Tibial nerve (tissue), 3 donors: ENCODE measurements at regions not wholly inside any gene's neighbourhood (a gene's known extent, or its start where the extent isn't known, plus 50 kb on each side); places are given as distances from the start of the nearest gene placed in this dataset.

Experiments
- CTCF ChIP-seq, 5 experiments: fragments of 200-600 bp in 3 of 5; fragments of 450-650 bp in 2 of 5; sonication (generic) in 3 of 5; IDR thresholded peaks; one replicate each; pipeline ENCODE4 v1.5.1; 2016 to 2019; ENCODE audit warnings: antibody characterized with exemption in 5 of 5, mild to moderate bottlenecking in 3 of 5, moderate library complexity in 2 of 5
- POLR2A ChIP-seq, 2 donors: fragments of 450-650 bp; IDR thresholded peaks; one replicate each; pipeline ENCODE4 v1.6.1; 2017; ENCODE audit warnings: antibody characterized with exemption in 2 of 2, mild to moderate bottlenecking in 2 of 2, moderate library complexity in 2 of 2

- TF ChIP-seq POLR2A (IDR thresholded peaks at IDR 0.05) (no peak), CTCF (IDR thresholded peaks at IDR 0.05) (no peak)
Observed at GRCh38 chr9:29228558-29228957, 1655.3 kb upstream of the C9orf72 start.
